ENCODE measurements at regions not wholly inside any gene's neighbourhood (a gene's known extent, or its start where the extent isn't known, plus 50 kb on each side); places are given as distances from the start of the nearest gene placed in this dataset.

DNA sequence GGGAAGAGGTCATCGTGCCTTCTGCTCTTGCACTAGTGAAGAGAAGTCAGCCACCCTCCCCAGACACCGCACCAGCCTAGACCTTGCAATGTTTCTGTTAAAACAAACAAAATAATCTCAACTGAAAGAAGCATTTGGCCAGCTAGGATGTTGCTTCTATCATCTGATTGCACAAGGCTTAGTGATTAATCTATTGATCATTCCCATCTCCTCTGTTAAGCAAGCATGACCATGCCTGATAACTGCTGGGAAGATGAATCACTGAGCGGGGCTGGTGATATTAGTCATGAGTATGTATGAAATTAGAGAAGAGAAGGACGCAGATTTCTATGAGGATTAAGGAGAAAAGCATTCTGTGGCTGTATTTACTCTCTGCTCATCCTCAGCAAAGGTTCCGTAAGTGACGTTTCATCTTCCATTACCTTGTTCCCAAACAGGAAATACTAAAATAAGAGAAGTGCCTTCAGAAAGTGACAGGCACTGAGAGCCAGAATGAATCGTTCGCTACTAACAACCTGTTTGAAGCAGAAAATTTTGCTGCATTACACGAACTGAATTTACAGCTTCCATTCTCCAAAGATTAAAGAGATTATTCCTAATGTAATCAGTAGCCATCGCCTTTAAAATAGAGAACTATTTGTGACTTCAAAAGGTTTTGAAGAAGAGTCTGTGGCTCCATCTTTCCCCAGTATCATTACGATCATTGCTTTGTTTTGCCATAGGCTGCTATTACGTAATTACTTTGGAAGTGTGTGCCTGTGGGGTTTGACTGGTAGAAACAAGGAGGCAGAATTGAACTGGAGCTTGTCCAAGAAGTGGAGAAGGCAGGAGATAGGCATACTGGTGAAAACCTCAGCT lies 219.1 kb downstream of the MED10 start:
- TF ChIP-seq CTCF (IDR thresholded peaks at IDR 0.05) (no peak), EZH2phosphoT487 (IDR thresholded peaks at IDR 0.05) (no peak), EZH2 (IDR thresholded peaks at IDR 0.05) (no peak)

Measured in neural progenitor cell (in vitro differentiated cells).